Endothelial cell of umbilical vein (primary cell): ENCODE measurements at regions not wholly inside any gene's neighbourhood (a gene's known extent, or its start where the extent isn't known, plus 50 kb on each side); places are given as distances from the start of the nearest gene placed in this dataset.

Experiments used
- BruUV-seq: library from RNA; stranded (reverse); fragments of 400-500 nt; replicated peaks from 2 replicates; lab custom pipeline; 2021; lab: Mats Ljungman, UMichigan
- CTCF ChIA-PET: fragments of 300-600, 350-600 bp; sonication (Branson Sonifier 250); formaldehyde crosslinking; loops from one replicate; lab custom pipeline; 2021; ENCODE audit warnings: antibody characterized with exemption, inconsistent platforms; lab: Charles Lee
- POLR2A ChIA-PET: fragments of 300-600, 350-600 bp; sonication (Branson Sonifier 250); formaldehyde crosslinking; loops from one replicate; lab custom pipeline; 2021; ENCODE audit warnings: antibody characterized with exemption, inconsistent platforms; lab: Charles Lee
- DNase-seq: peaks from one replicate; pipeline ENCODE4 v3.0.0-alpha.2; 2011; ENCODE audit warnings: low read depth, low spot score
- FAIRE-seq: peaks from 2 replicates; lab custom pipeline; 2011; peaks lifted over from hg19 to GRCh38; lab: Jason Lieb, UNC
- H2AFZ ChIP-seq: 2 replicates; pipeline ENCODE4 v1.6.0; 2012; ENCODE audit warnings: low read depth, low read length, control low read depth, inconsistent platforms
- H3K27ac ChIP-seq: 2 replicates; pipeline ENCODE4 v1.5.1; 2011; ENCODE audit warnings: low read depth, mild to moderate bottlenecking, control low read depth, low read length, moderate library complexity; ENCODE audit not compliant: insufficient read depth
- H3K27me3 ChIP-seq, 2 experiments: 2 replicates each; pipeline versions ENCODE4 v1.6.0 to v1.6.1; 2011; ENCODE audit warnings: low read length in 2 of 2, mixed read lengths in 1 of 2; ENCODE audit not compliant: control insufficient read depth in 2 of 2, insufficient read depth in 2 of 2
- H3K36me3 ChIP-seq, 2 experiments: 2 replicates in 1 of 2; 3 replicates in 1 of 2; pipeline ENCODE4 v1.5.1; 2011; ENCODE audit warnings: low read length in 2 of 2, mild to moderate bottlenecking in 1 of 2, moderate library complexity in 1 of 2; ENCODE audit not compliant: control insufficient read depth in 2 of 2, insufficient read depth in 2 of 2; ENCODE audit errors: extremely low read depth in 1 of 2
- H3K4me1 ChIP-seq: 3 replicates; pipeline ENCODE4 v1.5.1; 2011; ENCODE audit warnings: mild to moderate bottlenecking, low read length; ENCODE audit not compliant: control insufficient read depth, insufficient read depth; ENCODE audit errors: extremely low read depth
- H3K4me2 ChIP-seq: 2 replicates; pipeline ENCODE4 v1.6.1; 2011; ENCODE audit warnings: low read length, control low read depth, mixed read lengths; ENCODE audit not compliant: insufficient read depth
- H3K4me3 ChIP-seq, 3 experiments: fragments of 200-600 bp in 1 of 3; sonication (generic), shearing (Covaris generic) in 1 of 3; replicated peaks in 1 of 3; 2 replicates each; pipeline ENCODE4 v1.5.1; 2011 to 2016; ENCODE audit warnings: control low read depth in 3 of 3, low read length in 3 of 3, mild to moderate bottlenecking in 2 of 3, inconsistent platforms in 1 of 3, low read depth in 1 of 3, moderate library complexity in 1 of 3; ENCODE audit not compliant: insufficient read depth in 1 of 3
- H3K79me2 ChIP-seq: 2 replicates; pipeline ENCODE4 v1.6.0; 2012; ENCODE audit warnings: low read length, inconsistent platforms; ENCODE audit not compliant: control insufficient read depth, insufficient read depth
- H3K9ac ChIP-seq: replicated peaks from 2 replicates; pipeline ENCODE3; 2011; ENCODE audit warnings: low read length, control low read depth; ENCODE audit not compliant: insufficient read depth; ENCODE audit errors: extremely low read depth
- H3K9me1 ChIP-seq: replicated peaks from 3 replicates; pipeline ENCODE4 v1.6.0; 2011; ENCODE audit warnings: mild to moderate bottlenecking, low read length; ENCODE audit not compliant: control insufficient read depth, insufficient read depth; ENCODE audit errors: extremely low read depth
- H3K9me3 ChIP-seq: replicated peaks from 2 replicates; pipeline ENCODE4 v1.5.1; 2012; ENCODE audit warnings: low read length, inconsistent platforms; ENCODE audit not compliant: control insufficient read depth, insufficient read depth
- H4K20me1 ChIP-seq: replicated peaks from 2 replicates; pipeline ENCODE3; 2011; ENCODE audit warnings: mild to moderate bottlenecking, low read length; ENCODE audit not compliant: control insufficient read depth, insufficient read depth; ENCODE audit errors: extremely low read depth
- EZH2 ChIP-seq: IDR thresholded peaks from 2 replicates; pipeline ENCODE4 v1.6.1; 2012; ENCODE audit warnings: borderline replicate concordance, low read depth, mild to moderate bottlenecking, moderate library complexity, low read length, inconsistent platforms; ENCODE audit not compliant: severe bottlenecking
- FOS ChIP-seq: IDR thresholded peaks from 2 replicates; pipeline ENCODE4 v1.6.1; 2011; ENCODE audit warnings: mild to moderate bottlenecking, low read length, moderate library complexity, borderline replicate concordance; ENCODE audit not compliant: insufficient read depth
- GATA2 ChIP-seq: IDR thresholded peaks from 2 replicates; pipeline ENCODE4 v1.7.0; 2011; ENCODE audit warnings: low read depth, mild to moderate bottlenecking, moderate library complexity, mixed read lengths, low read length; ENCODE audit not compliant: insufficient read length, insufficient read depth
- JUN ChIP-seq: IDR thresholded peaks from 2 replicates; pipeline ENCODE4 v1.6.1; 2011; ENCODE audit warnings: borderline replicate concordance, low read depth; ENCODE audit not compliant: insufficient read length, insufficient read depth
- MYC ChIP-seq: IDR thresholded peaks from one replicate; pipeline ENCODE4 v1.6.1; 2011; ENCODE audit warnings: mild to moderate bottlenecking, low read depth, low read length
- POLR2A ChIP-seq: IDR thresholded peaks from 2 replicates; pipeline ENCODE4 v1.6.1; 2012; ENCODE audit warnings: low read depth, mild to moderate bottlenecking, control low read depth, low read length
- POLR2AphosphoS5 ChIP-seq: IDR thresholded peaks from 2 replicates; pipeline ENCODE4 v1.6.1; 2012; ENCODE audit warnings: low read depth, mild to moderate bottlenecking, control low read depth, low read length, moderate library complexity; ENCODE audit not compliant: insufficient read depth
- dilution Hi-C: fragments of 300-500 bp; cut with MboI; formaldehyde crosslinking; loops from one replicate; pipeline ENCODE4 v1.15.0; 2019; ENCODE audit warnings: low sequenced_read_pairs; ENCODE audit not compliant: extremely low pct_ligation_motif_present
- intact Hi-C: fragments of 100-400 bp; cut with micrococcal nuclease; formaldehyde crosslinking; loops from one replicate; pipeline ENCODE4 v1.10.0; 2022
- TF ChIP-seq, protein P1 (sequence below), 2 donors: IDR thresholded peaks; 1 replicate in 1 of 2; 2 replicates in 1 of 2; pipeline ENCODE4 v1.5.1; 2011; ENCODE audit warnings: low read length in 2 of 2, mild to moderate bottlenecking in 2 of 2, moderate library complexity in 2 of 2, control low read depth in 1 of 2, inconsistent platforms in 1 of 2, low read depth in 1 of 2; ENCODE audit not compliant: insufficient read depth in 1 of 2; ENCODE audit errors: extremely low read depth in 1 of 2
- TF ChIP-seq, protein P2 (sequence below): IDR thresholded peaks from 2 replicates; pipeline ENCODE4 v1.6.1; 2011; ENCODE audit not compliant: insufficient read depth, insufficient read length

DNA sequence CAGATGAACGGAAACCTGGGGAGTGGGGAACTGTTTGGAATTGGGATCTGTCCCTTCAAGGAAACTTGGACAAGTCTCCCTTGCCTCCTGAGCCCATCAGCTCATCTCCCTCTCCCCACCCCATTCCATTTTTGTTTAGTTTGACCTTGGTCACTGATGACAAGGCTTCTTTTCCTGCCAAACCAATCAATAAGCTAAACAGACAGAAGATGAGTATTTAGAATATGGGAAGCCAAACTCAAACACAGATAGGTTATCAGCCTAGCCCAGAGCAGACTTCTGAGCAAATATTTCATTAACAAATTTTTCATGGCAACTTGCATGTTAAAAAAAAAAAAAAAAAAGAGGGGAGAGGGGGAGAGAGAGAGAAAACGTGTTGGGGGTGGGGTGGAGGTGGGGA lies 337.2 kb upstream of the PROX1 start:
- Histone ChIP-seq H3K9me3 (no peaks in the 10 kb centered on the region), H3K27ac (no peak overlapping the region), H3K9ac (no peak overlapping the region), H3K9me1 (no peaks in the 10 kb centered on the region), H3K4me3 (no peak overlapping the region), H2AFZ (no peak overlapping the region), H3K36me3 (no peaks in the 10 kb centered on the region), H3K4me2 (no peak overlapping the region), H3K4me1 (no peaks in the 10 kb centered on the region), H4K20me1 (no peaks in the 10 kb centered on the region), H3K27me3 (no peaks in the 10 kb centered on the region), H3K79me2 (no peaks in the 10 kb centered on the region)
- TF ChIP-seq, protein P1, sequence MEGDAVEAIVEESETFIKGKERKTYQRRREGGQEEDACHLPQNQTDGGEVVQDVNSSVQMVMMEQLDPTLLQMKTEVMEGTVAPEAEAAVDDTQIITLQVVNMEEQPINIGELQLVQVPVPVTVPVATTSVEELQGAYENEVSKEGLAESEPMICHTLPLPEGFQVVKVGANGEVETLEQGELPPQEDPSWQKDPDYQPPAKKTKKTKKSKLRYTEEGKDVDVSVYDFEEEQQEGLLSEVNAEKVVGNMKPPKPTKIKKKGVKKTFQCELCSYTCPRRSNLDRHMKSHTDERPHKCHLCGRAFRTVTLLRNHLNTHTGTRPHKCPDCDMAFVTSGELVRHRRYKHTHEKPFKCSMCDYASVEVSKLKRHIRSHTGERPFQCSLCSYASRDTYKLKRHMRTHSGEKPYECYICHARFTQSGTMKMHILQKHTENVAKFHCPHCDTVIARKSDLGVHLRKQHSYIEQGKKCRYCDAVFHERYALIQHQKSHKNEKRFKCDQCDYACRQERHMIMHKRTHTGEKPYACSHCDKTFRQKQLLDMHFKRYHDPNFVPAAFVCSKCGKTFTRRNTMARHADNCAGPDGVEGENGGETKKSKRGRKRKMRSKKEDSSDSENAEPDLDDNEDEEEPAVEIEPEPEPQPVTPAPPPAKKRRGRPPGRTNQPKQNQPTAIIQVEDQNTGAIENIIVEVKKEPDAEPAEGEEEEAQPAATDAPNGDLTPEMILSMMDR (IDR thresholded peaks at IDR 0.05; ENCODE audit: extremely low read depth in 1 of 2, insufficient read depth in 1 of 2, low read depth in 1 of 2, low read length in 2 of 2) = no peak
- TF ChIP-seq, protein P2, sequence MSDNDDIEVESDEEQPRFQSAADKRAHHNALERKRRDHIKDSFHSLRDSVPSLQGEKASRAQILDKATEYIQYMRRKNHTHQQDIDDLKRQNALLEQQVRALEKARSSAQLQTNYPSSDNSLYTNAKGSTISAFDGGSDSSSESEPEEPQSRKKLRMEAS = no peak
- TF ChIP-seq POLR2AphosphoS5 (no peak), EZH2 (no peak), POLR2A (no peak), GATA2 (no peak), MYC (no peak), JUN (no peak), FOS (no peak)
- no peak for FAIRE-seq
- DNase-seq = no peak
- dilution Hi-C loops (no loop called here), intact Hi-C loops (no loop called here)
- ChIA-PET POLR2A (no interaction called here), CTCF (no interaction called here)
- BruUV-seq = no TSS peak
